Lower leg skin (tissue), 4 donors: ENCODE measurements at regions not wholly inside any gene's neighbourhood (a gene's known extent, or its start where the extent isn't known, plus 50 kb on each side); places are given as distances from the start of the nearest gene placed in this dataset.

Source experiments
- DNase-seq, 2 donors: peaks; one replicate each; pipeline ENCODE4 v3.0.0-alpha.2; 2019; ENCODE audit warnings: low spot score in 2 of 2
- H3K4me3 ChIP-seq: fragments of 200-600 bp; sonication (generic); 2 replicates; pipeline ENCODE4 v1.5.1; 2017; ENCODE audit warnings: mild to moderate bottlenecking, low read depth; ENCODE audit not compliant: poor library complexity, severe bottlenecking
- POLR2A ChIP-seq, 2 donors: fragments of 450-650 bp; IDR thresholded peaks; one replicate each; pipeline ENCODE4 v1.6.1; 2016 to 2017; ENCODE audit warnings: antibody characterized with exemption in 2 of 2, mild to moderate bottlenecking in 1 of 2, moderate library complexity in 1 of 2
- WGBS, 2 donors: methylation state at CpG; one replicate each; pipeline ENCODE4 v1.1.5; 2018; 5-methylcytosine and 5-hydroxymethylcytosine counted together
- intact Hi-C: fragments of 100-400 bp; cut with DNase I; formaldehyde crosslinking; loops from one replicate; pipeline ENCODE4 v1.15.0; 2023; ENCODE audit warnings: low total_unique reads
- TF ChIP-seq, protein P1 (sequence below), 3 donors: fragments of 450-650 bp; IDR thresholded peaks; one replicate each; pipeline ENCODE4 v1.5.1; 2016; ENCODE audit warnings: antibody characterized with exemption in 3 of 3, mild to moderate bottlenecking in 3 of 3, moderate library complexity in 2 of 3

GRCh38 chr9:16147726-16148125 is 594.9 kb downstream of the CCDC171 start:
- peak in 1 of 2 donors; percentile 60 for DNase-seq
- no peak overlapping the region for H3K4me3 ChIP-seq
- WGBS, 2 donors, result 82 to 87% methylated on average over 7 of the region's 7 CpGs
- TF ChIP-seq, protein P1, sequence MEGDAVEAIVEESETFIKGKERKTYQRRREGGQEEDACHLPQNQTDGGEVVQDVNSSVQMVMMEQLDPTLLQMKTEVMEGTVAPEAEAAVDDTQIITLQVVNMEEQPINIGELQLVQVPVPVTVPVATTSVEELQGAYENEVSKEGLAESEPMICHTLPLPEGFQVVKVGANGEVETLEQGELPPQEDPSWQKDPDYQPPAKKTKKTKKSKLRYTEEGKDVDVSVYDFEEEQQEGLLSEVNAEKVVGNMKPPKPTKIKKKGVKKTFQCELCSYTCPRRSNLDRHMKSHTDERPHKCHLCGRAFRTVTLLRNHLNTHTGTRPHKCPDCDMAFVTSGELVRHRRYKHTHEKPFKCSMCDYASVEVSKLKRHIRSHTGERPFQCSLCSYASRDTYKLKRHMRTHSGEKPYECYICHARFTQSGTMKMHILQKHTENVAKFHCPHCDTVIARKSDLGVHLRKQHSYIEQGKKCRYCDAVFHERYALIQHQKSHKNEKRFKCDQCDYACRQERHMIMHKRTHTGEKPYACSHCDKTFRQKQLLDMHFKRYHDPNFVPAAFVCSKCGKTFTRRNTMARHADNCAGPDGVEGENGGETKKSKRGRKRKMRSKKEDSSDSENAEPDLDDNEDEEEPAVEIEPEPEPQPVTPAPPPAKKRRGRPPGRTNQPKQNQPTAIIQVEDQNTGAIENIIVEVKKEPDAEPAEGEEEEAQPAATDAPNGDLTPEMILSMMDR (IDR thresholded peaks at IDR 0.05), result no peak
- TF ChIP-seq POLR2A (IDR thresholded peaks at IDR 0.05), result no peak
- intact Hi-C loops, result no loop called here

- H3K4me3 ChIP-seq, result no peak overlapping the region
- intact Hi-C loops, result no loop called here
- DNase-seq, result peak; percentile 32 to 48
- WGBS, 2 donors, result 26 to 33% methylated on average over 4 of the region's 4 CpGs
- TF ChIP-seq POLR2A (IDR thresholded peaks at IDR 0.05), result no peak
- TF ChIP-seq, protein P1 (IDR thresholded peaks at IDR 0.05), result no peak
These were observed 597.7 kb downstream of the CCDC171 start for GRCh38 chr9:16150501-16150900.

GRCh38 chr9:16150938-16151650 is 598.3 kb downstream of the CCDC171 start:
- no peak for TF ChIP-seq POLR2A (IDR thresholded peaks at IDR 0.05)
- TF ChIP-seq, protein P1 (IDR thresholded peaks at IDR 0.05), result no peak
- 42 to 44% methylated on average over 9 of the region's 9 CpGs for WGBS, 2 donors
- intact Hi-C loops, result no loop called here

GRCh38 chr9:16152276-16153101 is 599.6 kb downstream of the CCDC171 start:
- TF ChIP-seq, protein P1 (IDR thresholded peaks at IDR 0.05), result no peak
- TF ChIP-seq POLR2A (IDR thresholded peaks at IDR 0.05), result no peak
- H3K4me3 ChIP-seq, result no peak overlapping the region
- peak in 1 of 2 donors; percentile 14 for DNase-seq
- intact Hi-C loops, result no loop called here
- WGBS, 2 donors, result 76 to 79% methylated on average over 12 of the region's 12 CpGs

More at GRCh38 chr9:16150938-16151650, 598.3 kb downstream of the CCDC171 start:
- peak in 1 of 2 donors; percentile 29 for DNase-seq
- H3K4me3 ChIP-seq, result no peak overlapping the region

DNA sequence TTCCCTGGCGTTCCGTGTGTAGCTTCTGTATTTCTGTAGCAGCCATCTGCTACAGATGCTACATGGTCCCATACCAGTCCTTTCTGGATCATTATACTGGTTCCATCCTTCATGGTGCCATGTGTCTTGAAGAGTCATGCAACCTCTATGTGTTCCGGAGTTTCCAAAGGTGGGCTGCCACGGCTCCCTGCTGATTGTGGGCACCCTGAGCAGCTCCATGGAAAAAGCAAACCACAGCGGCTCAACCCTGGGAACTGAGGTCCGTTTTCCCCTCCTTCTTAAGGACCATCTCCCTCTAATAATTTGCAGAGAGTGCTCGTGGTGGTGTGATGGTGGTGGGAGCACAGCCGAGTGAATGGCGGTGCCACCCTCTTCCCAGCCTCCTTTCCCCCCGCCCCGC is 600.4 kb downstream of the CCDC171 start:
- no peak overlapping the region for H3K4me3 ChIP-seq
- peak in 1 of 2 donors; percentile 50 for DNase-seq
- TF ChIP-seq, protein P1 (IDR thresholded peaks at IDR 0.05), result no peak
- no peak for TF ChIP-seq POLR2A (IDR thresholded peaks at IDR 0.05)
- 96% methylated on average over 11 of the region's 11 CpGs for WGBS, 2 donors
- intact Hi-C loops, result no loop called here
